WTC11 (cell line): ENCODE measurements at regions not wholly inside any gene's neighbourhood (a gene's known extent, or its start where the extent isn't known, plus 50 kb on each side); places are given as distances from the start of the nearest gene placed in this dataset.

Experiments
- ATAC-seq: fragments of 200-7000 bp; cut with Tn5 transposase; 2 replicates; pipeline ENCODE4 v1.10.0; 2021; ENCODE audit warnings: mild to moderate bottlenecking, moderate library complexity
- CTCF ChIA-PET: fragments of 300-600 bp; sonication (Branson Sonifier 250); formaldehyde crosslinking; loops from one replicate; lab custom pipeline; 2021; ENCODE audit warnings: antibody characterized with exemption; lab: Charles Lee
- POLR2A ChIA-PET: fragments of 350-600 bp; sonication (Branson Sonifier 250); formaldehyde crosslinking; loops from one replicate; lab custom pipeline; 2021; ENCODE audit warnings: antibody characterized with exemption; lab: Charles Lee
- DNase-seq: peaks from one replicate; pipeline ENCODE4 v3.0.0; 2021; ENCODE audit warnings: low spot score
- H3K27ac Mint-ChIP-seq: 2 replicates; pipeline ENCODE4 v1.8.0; 2021; ENCODE audit warnings: mixed read lengths
- H3K27me3 Mint-ChIP-seq: 2 replicates; pipeline ENCODE4 v1.8.0; 2021; ENCODE audit warnings: low read depth, mild to moderate bottlenecking, moderate library complexity, mixed read lengths
- H3K36me3 Mint-ChIP-seq: 2 replicates; pipeline ENCODE4 v1.8.0; 2021; ENCODE audit warnings: mixed read lengths
- H3K4me1 Mint-ChIP-seq: 2 replicates; pipeline ENCODE4 v1.8.0; 2022; ENCODE audit warnings: mixed read lengths
- H3K4me3 Mint-ChIP-seq: 2 replicates; pipeline ENCODE4 v1.8.0; 2021; ENCODE audit warnings: mild to moderate bottlenecking, moderate library complexity, mixed read lengths
- H3K9me3 Mint-ChIP-seq: 2 replicates; pipeline ENCODE4 v1.8.0; 2021; ENCODE audit warnings: mixed read lengths
- CBFB ChIP-seq: sonication (generic); formaldehyde crosslinking; IDR thresholded peaks from 2 replicates; pipeline ENCODE4 v1.8.1; 2022; ENCODE audit warnings: mild to moderate bottlenecking, low read depth, missing genetic modification reagents
- CTCF ChIP-seq: fragments of 200-600 bp; IDR thresholded peaks from 2 replicates; pipeline ENCODE4 v1.8.0; 2022; ENCODE audit warnings: antibody characterized with exemption
- E2F5 ChIP-seq: sonication (generic); formaldehyde crosslinking; IDR thresholded peaks from 2 replicates; pipeline ENCODE4 v1.8.1; 2022; ENCODE audit warnings: mild to moderate bottlenecking, moderate library complexity, missing genetic modification reagents
- FOXK1 ChIP-seq: sonication (generic); formaldehyde crosslinking; IDR thresholded peaks from 2 replicates; pipeline ENCODE4 v1.8.0; 2022; ENCODE audit warnings: mild to moderate bottlenecking, moderate library complexity, missing genetic modification reagents
- IRF1 ChIP-seq: sonication (generic); formaldehyde crosslinking; IDR thresholded peaks from 2 replicates; pipeline ENCODE4 v1.8.0; 2023; ENCODE audit warnings: missing genetic modification reagents
- PRDM15 ChIP-seq: sonication (generic); formaldehyde crosslinking; IDR thresholded peaks from 2 replicates; pipeline ENCODE4 v1.8.0; 2022; ENCODE audit warnings: missing genetic modification reagents
- SOX15 ChIP-seq: fragments of 250-450 bp; sonication (Bioruptor Pico); IDR thresholded peaks from 2 replicates; pipeline ENCODE4 v1.9.0; 2021; ENCODE audit warnings: mild to moderate bottlenecking
- TP53 ChIP-seq: sonication (generic); formaldehyde crosslinking; IDR thresholded peaks from 2 replicates; pipeline ENCODE4 v1.8.1; 2023; ENCODE audit warnings: mild to moderate bottlenecking, missing genetic modification reagents
- USF2 ChIP-seq: sonication (generic); formaldehyde crosslinking; IDR thresholded peaks from 2 replicates; pipeline ENCODE4 v1.8.1; 2023; ENCODE audit warnings: mild to moderate bottlenecking, missing genetic modification reagents, moderate library complexity
- ZNF121 ChIP-seq: sonication (generic); formaldehyde crosslinking; IDR thresholded peaks from 2 replicates; pipeline ENCODE4 v1.8.0; 2023; ENCODE audit warnings: missing genetic modification reagents
- ZNF317 ChIP-seq: sonication (generic); formaldehyde crosslinking; IDR thresholded peaks from 2 replicates; pipeline ENCODE4 v1.8.1; 2023; ENCODE audit warnings: low read depth, mild to moderate bottlenecking, moderate library complexity, missing genetic modification reagents, borderline replicate concordance
- TF ChIP-seq, protein P1 (sequence below): sonication (generic); formaldehyde crosslinking; IDR thresholded peaks from 2 replicates; pipeline ENCODE4 v1.8.1; 2023; ENCODE audit warnings: mild to moderate bottlenecking, missing genetic modification reagents
- TF ChIP-seq, protein P2 (sequence below): sonication (generic); formaldehyde crosslinking; IDR thresholded peaks from 2 replicates; pipeline ENCODE4 v1.8.0; 2023; ENCODE audit warnings: mild to moderate bottlenecking, missing genetic modification reagents
- TF ChIP-seq, protein P3 (sequence below): fragments of 250-450 bp; sonication (Bioruptor Pico); IDR thresholded peaks from 2 replicates; pipeline ENCODE4 v1.9.0; 2021; ENCODE audit warnings: mild to moderate bottlenecking
- TF ChIP-seq, protein P4 (sequence below): sonication (generic); formaldehyde crosslinking; IDR thresholded peaks from 2 replicates; pipeline ENCODE4 v1.8.1; 2023; ENCODE audit warnings: mild to moderate bottlenecking, missing genetic modification reagents

GRCh38 chr20:59461526-59461925 is 142.8 kb upstream of the PHACTR3 start:
- Mint-ChIP-seq H3K27ac (no peak overlapping the region), H3K36me3 (no peaks in the 10 kb centered on the region), H3K4me1 (no peaks in the 10 kb centered on the region), H3K27me3 (peaks cover 4% of the 10 kb centered on the region), H3K9me3 (no peaks in the 10 kb centered on the region), H3K4me3 (no peak overlapping the region)
- TF ChIP-seq E2F5 (CRISPR knock-in tag) = no peak
- TF ChIP-seq IRF1 (CRISPR knock-in tag) = no peak
- TF ChIP-seq, protein P1, sequence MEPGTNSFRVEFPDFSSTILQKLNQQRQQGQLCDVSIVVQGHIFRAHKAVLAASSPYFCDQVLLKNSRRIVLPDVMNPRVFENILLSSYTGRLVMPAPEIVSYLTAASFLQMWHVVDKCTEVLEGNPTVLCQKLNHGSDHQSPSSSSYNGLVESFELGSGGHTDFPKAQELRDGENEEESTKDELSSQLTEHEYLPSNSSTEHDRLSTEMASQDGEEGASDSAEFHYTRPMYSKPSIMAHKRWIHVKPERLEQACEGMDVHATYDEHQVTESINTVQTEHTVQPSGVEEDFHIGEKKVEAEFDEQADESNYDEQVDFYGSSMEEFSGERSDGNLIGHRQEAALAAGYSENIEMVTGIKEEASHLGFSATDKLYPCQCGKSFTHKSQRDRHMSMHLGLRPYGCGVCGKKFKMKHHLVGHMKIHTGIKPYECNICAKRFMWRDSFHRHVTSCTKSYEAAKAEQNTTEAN = no peak
- no peak for TF ChIP-seq PRDM15 (CRISPR knock-in tag)
- TF ChIP-seq TP53 (CRISPR knock-in tag) = no peak
- POLR2A ChIA-PET = no interaction called here
- CTCF ChIA-PET = interaction anchor here (0.8 to 3.1 kb wide), 2 partner anchors 10 to 34 kb away, joined by 3 to 19 read pairs; no protein-coding TSS in a partner anchor
- no peak for DNase-seq
- ATAC-seq = no peak

- Mint-ChIP-seq H3K4me3 (no peak overlapping the region), H3K4me1 (no peaks in the 10 kb centered on the region), H3K27me3 (peaks cover 4% of the 10 kb centered on the region), H3K9me3 (no peaks in the 10 kb centered on the region), H3K27ac (no peak overlapping the region), H3K36me3 (no peaks in the 10 kb centered on the region)
- ChIA-PET POLR2A (no interaction called here), CTCF (no interaction called here)
- DNase-seq (no peak), ATAC-seq (no peak)
- TF ChIP-seq CTCF (no peak), CBFB (CRISPR knock-in tag) (no peak), ZNF121 (CRISPR knock-in tag) (no peak), ZNF317 (no peak), IRF1 (CRISPR knock-in tag) (no peak), SOX15 (no peak), FOXK1 (no peak), USF2 (CRISPR knock-in tag) (no peak)
- TF ChIP-seq, protein P2, sequence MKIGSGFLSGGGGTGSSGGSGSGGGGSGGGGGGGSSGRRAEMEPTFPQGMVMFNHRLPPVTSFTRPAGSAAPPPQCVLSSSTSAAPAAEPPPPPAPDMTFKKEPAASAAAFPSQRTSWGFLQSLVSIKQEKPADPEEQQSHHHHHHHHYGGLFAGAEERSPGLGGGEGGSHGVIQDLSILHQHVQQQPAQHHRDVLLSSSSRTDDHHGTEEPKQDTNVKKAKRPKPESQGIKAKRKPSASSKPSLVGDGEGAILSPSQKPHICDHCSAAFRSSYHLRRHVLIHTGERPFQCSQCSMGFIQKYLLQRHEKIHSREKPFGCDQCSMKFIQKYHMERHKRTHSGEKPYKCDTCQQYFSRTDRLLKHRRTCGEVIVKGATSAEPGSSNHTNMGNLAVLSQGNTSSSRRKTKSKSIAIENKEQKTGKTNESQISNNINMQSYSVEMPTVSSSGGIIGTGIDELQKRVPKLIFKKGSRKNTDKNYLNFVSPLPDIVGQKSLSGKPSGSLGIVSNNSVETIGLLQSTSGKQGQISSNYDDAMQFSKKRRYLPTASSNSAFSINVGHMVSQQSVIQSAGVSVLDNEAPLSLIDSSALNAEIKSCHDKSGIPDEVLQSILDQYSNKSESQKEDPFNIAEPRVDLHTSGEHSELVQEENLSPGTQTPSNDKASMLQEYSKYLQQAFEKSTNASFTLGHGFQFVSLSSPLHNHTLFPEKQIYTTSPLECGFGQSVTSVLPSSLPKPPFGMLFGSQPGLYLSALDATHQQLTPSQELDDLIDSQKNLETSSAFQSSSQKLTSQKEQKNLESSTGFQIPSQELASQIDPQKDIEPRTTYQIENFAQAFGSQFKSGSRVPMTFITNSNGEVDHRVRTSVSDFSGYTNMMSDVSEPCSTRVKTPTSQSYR = no peak
- TF ChIP-seq, protein P3, sequence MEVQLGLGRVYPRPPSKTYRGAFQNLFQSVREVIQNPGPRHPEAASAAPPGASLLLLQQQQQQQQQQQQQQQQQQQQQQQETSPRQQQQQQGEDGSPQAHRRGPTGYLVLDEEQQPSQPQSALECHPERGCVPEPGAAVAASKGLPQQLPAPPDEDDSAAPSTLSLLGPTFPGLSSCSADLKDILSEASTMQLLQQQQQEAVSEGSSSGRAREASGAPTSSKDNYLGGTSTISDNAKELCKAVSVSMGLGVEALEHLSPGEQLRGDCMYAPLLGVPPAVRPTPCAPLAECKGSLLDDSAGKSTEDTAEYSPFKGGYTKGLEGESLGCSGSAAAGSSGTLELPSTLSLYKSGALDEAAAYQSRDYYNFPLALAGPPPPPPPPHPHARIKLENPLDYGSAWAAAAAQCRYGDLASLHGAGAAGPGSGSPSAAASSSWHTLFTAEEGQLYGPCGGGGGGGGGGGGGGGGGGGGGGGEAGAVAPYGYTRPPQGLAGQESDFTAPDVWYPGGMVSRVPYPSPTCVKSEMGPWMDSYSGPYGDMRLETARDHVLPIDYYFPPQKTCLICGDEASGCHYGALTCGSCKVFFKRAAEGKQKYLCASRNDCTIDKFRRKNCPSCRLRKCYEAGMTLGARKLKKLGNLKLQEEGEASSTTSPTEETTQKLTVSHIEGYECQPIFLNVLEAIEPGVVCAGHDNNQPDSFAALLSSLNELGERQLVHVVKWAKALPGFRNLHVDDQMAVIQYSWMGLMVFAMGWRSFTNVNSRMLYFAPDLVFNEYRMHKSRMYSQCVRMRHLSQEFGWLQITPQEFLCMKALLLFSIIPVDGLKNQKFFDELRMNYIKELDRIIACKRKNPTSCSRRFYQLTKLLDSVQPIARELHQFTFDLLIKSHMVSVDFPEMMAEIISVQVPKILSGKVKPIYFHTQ (CRISPR knock-in tag) = no peak
- TF ChIP-seq, protein P4, sequence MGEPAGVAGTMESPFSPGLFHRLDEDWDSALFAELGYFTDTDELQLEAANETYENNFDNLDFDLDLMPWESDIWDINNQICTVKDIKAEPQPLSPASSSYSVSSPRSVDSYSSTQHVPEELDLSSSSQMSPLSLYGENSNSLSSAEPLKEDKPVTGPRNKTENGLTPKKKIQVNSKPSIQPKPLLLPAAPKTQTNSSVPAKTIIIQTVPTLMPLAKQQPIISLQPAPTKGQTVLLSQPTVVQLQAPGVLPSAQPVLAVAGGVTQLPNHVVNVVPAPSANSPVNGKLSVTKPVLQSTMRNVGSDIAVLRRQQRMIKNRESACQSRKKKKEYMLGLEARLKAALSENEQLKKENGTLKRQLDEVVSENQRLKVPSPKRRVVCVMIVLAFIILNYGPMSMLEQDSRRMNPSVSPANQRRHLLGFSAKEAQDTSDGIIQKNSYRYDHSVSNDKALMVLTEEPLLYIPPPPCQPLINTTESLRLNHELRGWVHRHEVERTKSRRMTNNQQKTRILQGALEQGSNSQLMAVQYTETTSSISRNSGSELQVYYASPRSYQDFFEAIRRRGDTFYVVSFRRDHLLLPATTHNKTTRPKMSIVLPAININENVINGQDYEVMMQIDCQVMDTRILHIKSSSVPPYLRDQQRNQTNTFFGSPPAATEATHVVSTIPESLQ = no peak
Measured at GRCh38 chr20:59462249-59462648, 142.1 kb upstream of the PHACTR3 start.
